Suppressor macrophage treated with lipopolysaccharide for 1 hour (primary cell): ENCODE measurements at regions not wholly inside any gene's neighbourhood (a gene's known extent, or its start where the extent isn't known, plus 50 kb on each side); places are given as distances from the start of the nearest gene placed in this dataset.
A peak's percentile ranks its signal among the peaks of the same experiment; 100 is the strongest.

ENCODE experiments used
- DNase-seq, 3 donors: peaks; one replicate each; pipeline ENCODE4 v3.0.0-alpha.2; 2020 to 2022

- no peak for DNase-seq
Measured at GRCh38 chr13:65103351-65103750, 2126.8 kb downstream of the PCDH9 start.

- DNase-seq: no peak
Measured at GRCh38 chr13:65095161-65096082, 2134.7 kb downstream of the PCDH9 start.

GRCh38 chr13:65093357-65093756, 2136.8 kb downstream of the PCDH9 start:
- DNase-seq: no peak

- DNase-seq: no peak
Measured at GRCh38 chr13:65091031-65091430, 2139.1 kb downstream of the PCDH9 start.

GRCh38 chr13:65090186-65090585, 2139.9 kb downstream of the PCDH9 start:
- no peak for DNase-seq

- no peak for DNase-seq
Measured at GRCh38 chr13:65088906-65089305, 2141.2 kb downstream of the PCDH9 start.

GRCh38 chr13:65085977-65086376, 2144.2 kb downstream of the PCDH9 start:
- no peak for DNase-seq

GRCh38 chr13:65074248-65074647, 2155.9 kb downstream of the PCDH9 start:
- DNase-seq: no peak

GRCh38 chr13:65064967-65065366, 2165.2 kb downstream of the PCDH9 start:
- DNase-seq: no peak

- DNase-seq: no peak
Measured at GRCh38 chr13:65063753-65064152, 2166.4 kb downstream of the PCDH9 start.

GRCh38 chr13:65057986-65058385, 2172.2 kb downstream of the PCDH9 start:
- DNase-seq: no peak

- DNase-seq: no peak
Measured at GRCh38 chr13:65054277-65054676, 2175.9 kb downstream of the PCDH9 start.

- DNase-seq: no peak
Measured at GRCh38 chr13:65036999-65037398, 2193.1 kb downstream of the PCDH9 start.

GRCh38 chr13:65035302-65035701, 2194.8 kb downstream of the PCDH9 start:
- DNase-seq: no peak

- no peak for DNase-seq
Measured at GRCh38 chr13:65034266-65034665, 2195.9 kb downstream of the PCDH9 start.

- no peak for DNase-seq
Measured at GRCh38 chr13:65032825-65033224, 2197.3 kb downstream of the PCDH9 start.

GRCh38 chr13:65028101-65028500, 2202.0 kb downstream of the PCDH9 start:
- DNase-seq: no peak

GRCh38 chr13:65026505-65026904, 2203.6 kb downstream of the PCDH9 start:
- no peak for DNase-seq

- DNase-seq: no peak
Measured at GRCh38 chr13:65011378-65011777, 2218.8 kb downstream of the PCDH9 start.

- DNase-seq: no peak
Measured at GRCh38 chr13:64997438-64997837, 2232.7 kb downstream of the PCDH9 start.

GRCh38 chr13:64993514-64994164, 2236.5 kb downstream of the PCDH9 start:
- DNase-seq: peak in 1 of 3 donors; percentile 8

GRCh38 chr13:64992314-64992713, 2237.8 kb downstream of the PCDH9 start:
- no peak for DNase-seq

- DNase-seq: no peak
Measured at GRCh38 chr13:64985075-64985474, 2245.1 kb downstream of the PCDH9 start.

- no peak for DNase-seq
Measured at GRCh38 chr13:64962404-64962803, 2267.7 kb downstream of the PCDH9 start.
